ENCODE measurements at regions not wholly inside any gene's neighbourhood (a gene's known extent, or its start where the extent isn't known, plus 50 kb on each side); places are given as distances from the start of the nearest gene placed in this dataset.
A peak's percentile ranks its signal among the peaks of the same experiment; 100 is the strongest.

DNA sequence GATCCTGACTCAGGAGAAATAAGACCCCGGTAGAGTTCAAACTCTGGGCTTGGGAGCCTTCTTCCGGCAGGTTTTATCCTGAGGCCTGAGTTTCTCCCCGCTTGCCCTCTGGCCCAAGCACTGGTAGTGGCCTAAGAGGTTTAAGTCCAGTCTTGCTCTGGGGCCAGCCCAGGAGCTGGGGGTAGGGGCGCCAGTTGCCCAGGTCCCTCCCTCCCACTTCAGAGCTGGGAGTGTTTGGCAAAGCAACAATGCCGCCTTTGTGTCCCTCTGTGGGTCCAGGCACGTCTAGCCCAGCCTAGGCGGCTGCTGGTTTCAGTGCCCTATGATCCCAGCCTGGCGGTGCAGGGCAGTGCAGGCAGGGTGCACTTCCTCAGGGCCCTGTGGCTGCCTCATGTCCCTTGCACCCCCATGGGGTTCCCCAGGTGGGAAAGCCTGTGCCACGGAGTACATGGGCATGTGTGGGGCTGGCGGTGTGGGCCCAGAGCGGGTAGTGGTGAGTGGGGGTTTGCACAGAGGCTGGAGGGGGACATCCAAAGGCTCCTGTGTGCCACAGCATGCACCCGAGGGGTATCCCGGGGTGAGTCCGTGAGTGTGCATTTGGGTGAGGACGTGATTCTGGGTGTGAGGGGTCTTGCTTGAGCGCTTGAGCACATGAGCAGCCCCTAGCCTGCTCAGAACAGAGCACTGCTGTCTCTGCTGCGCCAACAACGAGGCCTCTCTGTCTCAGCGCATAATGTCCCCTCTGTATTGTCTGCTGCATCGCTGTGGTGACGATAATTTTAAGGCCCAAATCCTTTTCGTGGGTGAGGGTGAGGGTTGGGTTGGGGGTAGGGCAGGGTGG lies 61.7 kb upstream of the PSD2 start:
- peak in 1 of 3 donors; percentile 51 for DNase-seq

DNA sequence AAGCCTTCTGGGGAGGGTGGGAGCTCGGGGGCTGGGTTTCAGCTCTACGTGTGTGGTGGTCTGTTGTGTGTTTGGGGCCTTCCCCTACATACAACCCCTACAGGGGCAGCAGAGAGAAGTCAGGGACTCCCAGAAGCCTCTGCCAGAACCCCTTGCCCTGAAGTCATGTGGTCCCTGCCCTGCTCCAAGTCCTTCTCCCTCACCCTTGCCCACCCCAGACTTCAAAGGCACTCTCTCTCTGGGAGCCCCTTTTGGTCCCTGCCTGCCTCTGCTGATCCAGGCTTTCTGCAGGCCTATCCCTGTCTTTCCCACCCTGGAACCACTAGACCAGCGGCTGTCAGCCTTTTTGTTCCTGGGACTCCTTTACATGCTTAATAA lies 61.1 kb upstream of the PSD2 start:
- peak in 1 of 3 donors; percentile 2 for DNase-seq

DNA sequence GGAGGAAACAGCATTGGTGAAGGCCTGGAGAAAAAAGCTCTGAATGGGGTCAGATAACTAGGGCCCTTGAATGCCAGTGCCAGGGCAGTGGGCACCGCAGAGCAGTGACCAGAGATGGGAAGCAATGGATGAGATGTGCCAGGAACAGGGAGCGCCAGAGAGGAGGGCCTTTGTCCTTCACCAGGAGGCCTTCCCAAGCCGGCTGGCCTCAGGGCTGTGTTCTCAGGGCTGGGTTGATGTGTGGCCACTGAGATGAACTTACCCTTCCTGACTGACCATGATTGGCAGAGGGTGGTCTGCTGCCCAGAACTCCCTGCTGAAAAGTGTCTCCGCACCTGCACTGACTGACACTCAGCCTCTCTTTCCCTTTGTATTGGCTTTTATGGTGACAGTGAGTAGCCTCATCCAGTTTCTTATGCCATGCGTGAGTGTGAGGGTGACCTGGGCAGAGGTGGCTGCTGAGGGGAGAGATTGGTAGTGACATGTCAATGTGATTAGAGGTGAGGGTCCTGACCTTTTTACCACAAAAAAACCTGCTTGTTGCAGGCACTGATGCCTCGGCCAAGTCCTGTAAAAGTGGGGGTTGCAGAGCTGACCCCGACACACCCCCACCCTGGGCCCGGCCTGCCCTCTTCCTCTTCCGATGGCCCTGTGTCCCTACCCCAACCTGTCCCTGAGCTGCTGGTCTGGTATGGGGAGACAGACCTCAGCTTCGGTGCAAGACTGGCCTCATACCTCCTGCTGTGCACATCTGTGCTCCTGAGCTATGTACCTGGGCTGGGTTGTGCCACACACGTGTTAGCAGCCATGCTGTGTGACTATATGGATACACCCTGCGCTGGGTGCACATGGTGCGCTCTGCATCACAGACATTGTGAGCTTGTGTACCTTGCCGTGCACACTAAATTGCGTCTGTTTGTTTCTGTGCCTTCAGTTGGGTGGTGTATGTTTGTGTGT lies 57.1 kb upstream of the PSD2 start:
- DNase-seq: no peak

DNA sequence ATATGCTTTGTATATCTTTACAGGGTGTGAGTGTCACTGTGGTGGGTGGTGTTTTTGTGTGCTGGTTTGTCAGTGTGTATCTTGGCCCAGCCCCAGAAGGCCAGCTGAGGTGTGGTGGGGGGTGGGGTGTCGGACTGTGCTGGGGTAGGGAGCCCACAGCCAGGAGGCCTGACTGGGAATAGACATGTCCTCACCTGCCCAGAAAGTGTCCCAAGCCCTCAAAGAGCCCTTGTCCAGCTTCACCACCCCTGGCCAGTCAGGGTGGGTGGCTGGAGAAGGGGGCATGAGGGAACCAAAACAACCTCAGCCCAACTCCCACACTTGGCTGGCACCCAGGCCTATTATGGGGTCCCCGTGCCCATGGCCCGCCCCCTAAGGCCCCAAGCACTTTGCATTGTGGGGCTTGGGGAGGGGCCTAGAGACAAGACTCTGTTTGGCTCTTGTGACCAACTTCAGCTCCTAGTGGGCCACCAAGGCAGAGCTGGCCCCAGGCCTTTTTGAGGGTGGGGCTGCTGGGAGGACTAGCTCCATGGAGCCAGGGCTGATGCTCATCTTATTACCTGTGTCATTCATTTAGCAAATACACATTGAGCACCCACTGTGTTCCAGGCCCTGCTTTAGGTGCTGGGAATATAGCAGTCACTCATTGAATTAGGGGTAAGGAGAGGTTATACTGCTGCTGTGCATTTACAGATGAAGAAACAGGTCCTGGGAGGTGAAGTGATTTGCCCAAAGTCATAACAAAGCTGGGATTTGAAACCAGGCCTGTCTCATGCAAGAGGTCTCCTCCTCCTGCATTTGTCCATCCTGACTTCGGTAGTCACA lies 56.2 kb upstream of the PSD2 start:
- DNase-seq: no peak

DNA sequence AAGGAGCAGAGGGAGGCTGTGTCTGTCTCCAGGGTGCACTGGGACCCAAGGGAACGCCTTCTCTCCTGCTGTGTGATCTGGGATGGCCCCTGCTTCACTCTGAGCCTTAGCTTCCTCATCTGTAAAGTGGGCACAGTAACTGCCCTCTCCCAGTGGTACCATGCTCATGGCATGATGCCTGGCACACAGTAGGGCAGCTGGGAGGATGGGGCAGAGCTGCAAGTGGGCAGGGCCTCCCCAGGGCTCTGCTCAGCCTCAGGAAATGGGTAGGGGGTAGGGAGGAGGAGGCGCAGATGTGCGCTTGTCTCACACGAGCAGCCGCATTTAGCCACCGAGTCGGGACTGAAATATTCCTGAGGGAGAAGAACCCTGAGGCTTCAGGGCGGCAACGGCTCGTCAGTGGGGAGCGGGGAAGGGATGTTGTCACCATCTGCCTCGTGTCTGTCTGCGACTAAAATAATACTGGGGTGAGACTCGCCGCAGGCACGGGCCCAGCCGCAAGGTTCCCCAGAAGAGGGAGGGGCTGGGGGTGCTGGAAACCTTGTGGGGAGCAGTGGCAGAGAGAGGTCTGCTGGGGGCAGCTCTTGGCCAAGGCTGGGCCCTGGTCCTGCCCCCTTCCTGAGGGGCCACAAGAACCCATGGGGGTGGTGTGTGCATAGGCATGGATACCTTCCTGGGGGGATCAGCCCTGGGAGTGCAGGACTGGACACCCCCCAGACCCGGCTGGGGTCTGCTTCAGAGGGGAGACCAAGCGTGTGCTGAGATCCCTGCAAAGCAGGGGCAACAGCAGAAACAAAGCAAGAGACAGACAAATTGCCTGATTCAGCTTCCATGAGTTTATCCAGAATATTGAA lies 55.2 kb upstream of the PSD2 start:
- DNase-seq: peak in 1 of 3 donors; percentile 17

DNA sequence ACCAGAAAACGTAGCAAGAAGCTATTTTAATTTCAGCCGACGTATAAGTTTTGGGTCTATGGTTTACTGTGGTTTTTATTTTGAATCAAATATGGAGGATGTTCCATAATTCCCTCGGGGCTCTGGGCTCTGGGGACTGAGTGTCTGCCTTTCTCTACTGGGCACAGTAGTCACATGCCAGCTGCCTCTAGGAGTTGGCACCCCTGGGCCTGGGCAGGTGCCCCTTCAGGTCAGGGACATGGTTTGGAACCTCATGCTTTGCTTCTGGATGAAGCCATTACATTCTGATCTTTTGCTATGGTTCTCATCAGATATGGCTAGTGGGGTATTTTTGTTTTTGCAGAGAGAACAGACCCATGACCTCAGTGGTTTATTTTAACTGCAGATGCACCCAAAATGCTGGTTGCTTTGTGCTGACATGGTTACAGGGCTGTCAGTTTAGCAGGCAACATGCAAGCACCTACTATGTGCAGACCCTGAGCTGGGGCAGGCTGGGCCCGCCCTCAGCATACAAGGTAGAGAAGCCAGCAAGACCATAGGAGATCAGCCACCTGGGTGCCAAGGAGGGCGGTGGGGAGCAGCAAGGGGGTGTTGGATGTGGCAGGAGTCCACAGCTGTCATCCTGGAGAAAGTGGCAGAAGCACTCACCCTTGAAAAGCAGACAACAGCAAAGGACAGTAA lies 54.5 kb upstream of the PSD2 start:
- DNase-seq: peak in 1 of 3 donors; percentile 3

DNA sequence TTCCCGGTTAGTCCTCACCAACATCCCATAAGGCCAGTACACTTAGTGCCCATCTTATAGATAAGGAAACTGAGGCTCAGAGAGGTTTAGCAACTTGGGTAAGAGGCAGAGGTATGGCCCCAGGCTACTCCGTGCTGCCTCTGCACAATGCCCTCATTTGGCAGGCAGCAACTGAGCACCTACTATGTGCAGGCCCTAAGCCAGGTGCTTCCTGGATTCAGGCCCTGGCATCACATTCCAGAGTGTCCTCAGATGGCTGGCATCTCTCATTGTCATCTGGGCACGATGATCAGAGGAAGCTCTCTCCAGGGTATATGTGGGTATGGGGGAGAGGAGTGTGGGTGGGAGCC lies 53.8 kb upstream of the PSD2 start:
- no peak for DNase-seq

DNA sequence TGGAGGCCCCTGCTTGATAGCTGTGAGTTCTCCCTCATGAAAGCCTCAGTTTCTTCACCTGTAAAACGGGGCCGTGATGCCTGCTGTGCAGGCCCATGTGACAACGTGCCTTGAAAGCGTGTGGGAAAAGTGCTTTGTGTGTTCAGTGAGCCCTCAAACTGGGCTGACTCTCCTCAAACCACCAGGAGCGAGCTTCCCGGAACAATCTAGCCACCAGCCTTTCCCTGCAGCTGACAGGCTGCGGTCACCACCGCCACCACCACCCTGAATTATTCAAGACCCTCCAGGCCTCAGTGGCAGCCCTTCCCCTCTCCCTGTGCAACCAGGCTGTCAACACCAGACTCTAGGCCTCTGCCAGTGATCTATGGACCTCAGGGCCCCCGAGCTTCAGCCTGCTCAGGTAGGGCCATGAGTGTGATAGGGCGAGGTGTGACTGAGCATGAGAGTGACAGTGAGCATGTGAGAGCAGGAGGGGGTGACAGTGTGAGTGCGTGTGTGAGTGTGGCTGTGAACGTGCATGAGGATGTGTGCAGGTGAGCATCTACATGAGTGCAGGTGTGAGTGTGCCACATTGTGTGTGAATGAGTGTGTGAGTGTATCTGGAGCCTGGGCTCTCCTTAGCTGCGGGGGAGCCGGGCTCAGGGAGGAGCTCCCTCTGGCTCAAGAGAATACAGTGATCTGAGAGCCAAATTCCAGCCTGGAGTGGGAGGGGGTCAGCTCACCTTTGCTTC lies 53.3 kb upstream of the PSD2 start:
- peak in 1 of 3 donors; percentile 2 for DNase-seq

DNA sequence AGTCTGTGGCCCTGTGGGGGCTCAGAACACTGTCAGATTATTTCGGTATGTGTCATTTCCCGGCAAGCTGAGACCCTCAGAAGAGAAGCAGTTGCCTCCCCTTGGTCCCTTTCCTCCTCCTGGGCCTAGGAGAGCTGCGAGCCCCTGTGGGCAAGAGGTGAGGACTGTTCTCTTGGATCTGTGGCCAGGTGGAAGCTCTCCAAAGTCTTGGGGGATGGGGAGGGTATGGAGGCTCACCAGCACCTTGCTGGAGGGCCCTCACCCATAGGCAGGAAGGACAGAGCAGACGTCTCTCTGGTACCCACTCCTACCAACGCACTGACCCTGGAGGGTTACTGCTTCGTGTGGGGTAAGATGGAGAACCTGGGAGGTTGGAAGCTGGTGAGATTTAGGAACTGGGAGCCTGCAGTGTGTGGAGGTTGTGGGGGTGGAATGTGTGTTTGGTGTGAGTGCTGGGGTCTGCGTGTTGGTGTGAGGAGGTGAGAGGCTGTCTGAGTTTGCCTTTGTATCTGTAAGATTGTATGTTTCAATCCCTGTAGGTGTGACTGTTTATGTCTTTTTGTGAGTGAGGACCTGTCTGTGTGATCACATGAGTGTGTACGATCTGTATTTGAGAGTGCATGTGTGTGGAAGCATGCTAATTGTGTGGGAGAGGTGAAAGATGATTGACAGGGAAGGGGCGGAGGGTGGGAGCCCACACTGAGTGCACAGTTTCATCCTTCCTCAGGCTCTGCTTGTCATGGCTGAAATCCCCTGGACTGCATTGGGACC lies 52.4 kb upstream of the PSD2 start:
- DNase-seq: no peak

DNA sequence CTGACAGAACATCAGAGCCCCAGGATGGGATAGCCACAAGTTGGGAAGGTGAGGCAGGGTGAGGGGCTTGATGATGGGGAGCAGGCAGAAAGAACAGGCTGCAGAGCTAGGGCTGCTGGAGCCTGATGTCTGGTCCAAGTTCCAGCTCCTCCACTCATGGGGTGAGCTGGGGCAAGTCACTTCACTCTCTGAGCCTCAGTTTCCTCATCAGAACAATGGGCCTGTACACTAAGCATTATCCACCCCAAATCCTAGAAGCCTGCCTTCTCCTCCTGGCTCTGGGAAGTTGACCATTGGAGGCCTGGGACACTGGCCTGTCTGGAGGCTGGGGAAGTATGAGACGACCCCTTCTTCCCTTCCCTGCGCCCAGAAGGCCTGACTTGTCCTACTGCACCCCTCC lies 51.8 kb upstream of the PSD2 start:
- no peak for DNase-seq

DNA sequence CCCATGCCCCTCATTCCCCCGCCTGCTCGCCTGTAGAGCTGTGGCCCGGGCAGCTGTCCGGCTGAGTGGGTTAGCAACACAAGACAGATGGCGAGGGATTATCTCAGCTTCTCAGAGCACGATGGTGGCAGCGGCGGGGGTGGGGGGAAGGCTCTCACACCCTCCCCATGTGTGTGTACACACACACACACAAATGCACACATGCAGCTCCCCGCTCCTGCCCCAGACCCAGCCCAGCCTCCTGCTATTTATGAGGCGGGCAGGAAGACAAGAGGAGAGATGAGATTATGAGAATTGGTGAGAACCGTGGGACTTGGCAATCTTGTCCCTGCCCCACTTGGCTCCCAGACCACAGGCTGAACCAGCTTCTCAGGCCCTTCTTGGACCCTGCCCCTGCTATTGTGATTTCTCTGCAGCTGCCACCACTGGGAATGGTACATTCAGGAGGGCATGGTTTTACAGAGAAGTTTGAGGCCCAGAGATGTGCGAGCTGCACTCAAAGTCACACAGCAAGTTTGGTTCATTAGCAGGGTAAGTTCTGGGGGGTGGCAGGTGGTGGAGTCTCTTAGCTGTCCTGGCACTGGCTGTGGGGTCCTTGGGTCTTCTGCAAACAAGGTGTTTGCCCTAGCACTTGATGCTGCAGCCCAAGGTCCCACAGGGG lies 51.0 kb upstream of the PSD2 start:
- peak; percentile 47 to 76 (median 63) for DNase-seq

DNA sequence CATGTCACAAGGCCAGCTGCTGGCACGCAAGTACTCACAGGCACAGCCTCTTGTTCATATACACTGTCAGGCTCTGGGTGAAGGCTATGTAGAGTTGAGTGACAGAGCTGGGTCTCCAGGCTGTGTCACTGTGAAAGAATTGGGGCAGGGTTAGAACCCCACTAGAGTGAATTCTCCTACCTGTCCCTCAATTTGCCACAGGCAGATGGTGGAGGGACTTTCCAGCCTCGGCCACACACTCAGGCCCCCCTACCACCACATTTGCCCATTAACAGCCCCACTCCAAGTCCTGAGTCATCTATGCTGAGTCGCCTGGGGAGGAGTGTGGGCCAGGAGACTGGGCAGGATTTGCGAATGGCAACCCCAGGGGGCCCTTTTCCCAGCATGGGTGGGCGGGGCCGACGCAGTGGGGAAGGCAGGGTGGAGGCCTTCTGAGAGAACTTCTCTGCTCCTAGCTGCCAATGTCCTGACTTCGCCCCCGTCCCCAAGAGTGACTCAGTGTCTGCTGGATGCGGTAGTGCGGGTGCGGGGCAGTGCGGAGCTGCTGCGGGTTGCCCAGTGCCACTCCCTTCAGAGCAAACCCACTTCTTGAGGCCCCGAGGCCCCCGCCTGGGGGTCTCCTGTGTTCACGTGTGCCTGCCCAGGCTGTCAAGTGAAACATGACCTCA lies 50.3 kb upstream of the PSD2 start:
- DNase-seq: peak in 2 of 3 donors; percentile 22 to 79

DNA sequence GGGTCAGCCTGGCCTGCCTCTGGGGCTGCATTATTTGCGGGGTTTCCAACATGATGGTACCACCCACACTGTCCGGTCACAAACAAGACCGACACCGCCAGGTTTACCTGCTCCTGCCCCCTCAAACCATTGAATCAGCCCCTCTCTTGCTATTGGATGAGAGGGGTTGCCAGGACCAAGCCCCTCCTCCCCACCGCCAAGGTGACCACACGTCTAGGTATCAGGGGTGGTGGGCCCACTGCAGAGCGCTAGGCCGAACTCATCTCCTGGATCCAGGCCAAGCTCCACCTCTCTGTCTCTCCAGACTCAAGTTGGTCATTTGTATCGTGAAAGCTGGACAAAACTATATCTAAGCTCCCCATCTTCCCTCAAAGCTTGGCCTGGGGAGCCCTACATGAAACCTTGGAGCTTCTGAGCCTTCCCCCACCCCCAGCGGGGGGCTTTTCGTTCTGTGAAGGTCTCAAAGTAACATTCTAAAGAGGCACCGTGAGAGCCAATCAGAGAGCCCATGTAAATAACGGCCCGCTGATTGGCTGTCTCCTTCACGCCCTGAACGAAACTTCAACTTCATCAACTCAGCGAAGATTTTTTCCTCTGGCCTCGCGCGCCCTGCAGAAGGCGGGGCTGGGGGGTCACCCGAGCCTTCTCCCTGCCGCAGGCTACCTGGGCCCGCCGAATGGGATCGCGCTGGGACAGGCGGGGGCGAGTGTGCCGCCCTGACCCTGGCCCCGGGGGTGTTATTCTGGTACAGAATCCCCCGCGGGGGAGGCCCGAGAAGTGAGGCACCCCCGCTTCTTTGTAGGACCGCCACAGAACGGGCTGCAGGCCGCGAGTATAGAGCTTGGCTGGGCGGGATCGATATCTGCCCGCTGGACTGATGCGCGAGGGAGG lies 49.6 kb upstream of the PSD2 start:
- peak; percentile 82 to 91 (median 86) for DNase-seq
